HG02840 (cell line): ENCODE measurements at regions not wholly inside any gene's neighbourhood (a gene's known extent, or its start where the extent isn't known, plus 50 kb on each side); places are given as distances from the start of the nearest gene placed in this dataset.
"Not testable (repeated sequence)": the region's sequence is repeated elsewhere in the genome, so short reads cannot be mapped to it uniquely, and the experiment has no call there.

Source experiments
- ATAC-seq: cut with Tn5 transposase; IDR thresholded peaks from one replicate; pipeline ENCODE4 v1.9.1; 2021; ENCODE audit warnings: mild to moderate bottlenecking, moderate library complexity, moderate number of reproducible peaks; ENCODE audit not compliant: unreplicated experiment, low FRiP score

DNA sequence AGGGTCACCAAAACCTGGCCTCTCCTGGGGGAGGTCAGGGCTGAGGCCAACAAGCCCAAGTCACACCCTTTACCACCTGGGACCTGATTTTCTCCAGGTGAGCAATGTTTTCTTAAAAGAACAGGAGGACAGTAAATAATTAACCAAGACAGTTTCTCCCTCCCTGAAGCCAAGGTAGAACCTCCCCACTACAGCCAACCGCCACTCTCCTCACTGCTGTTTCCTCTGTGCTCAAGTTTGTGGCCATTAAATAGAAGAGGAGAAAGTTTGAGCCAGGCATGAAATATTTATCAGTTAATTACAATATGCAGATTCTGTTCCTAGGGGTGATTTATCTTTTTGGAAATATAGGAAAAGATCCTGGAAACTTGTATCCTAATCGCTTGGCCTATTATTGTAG lies 150.6 kb upstream of the ANKRD20A1 start:
- not testable (repeated sequence) for ATAC-seq

DNA sequence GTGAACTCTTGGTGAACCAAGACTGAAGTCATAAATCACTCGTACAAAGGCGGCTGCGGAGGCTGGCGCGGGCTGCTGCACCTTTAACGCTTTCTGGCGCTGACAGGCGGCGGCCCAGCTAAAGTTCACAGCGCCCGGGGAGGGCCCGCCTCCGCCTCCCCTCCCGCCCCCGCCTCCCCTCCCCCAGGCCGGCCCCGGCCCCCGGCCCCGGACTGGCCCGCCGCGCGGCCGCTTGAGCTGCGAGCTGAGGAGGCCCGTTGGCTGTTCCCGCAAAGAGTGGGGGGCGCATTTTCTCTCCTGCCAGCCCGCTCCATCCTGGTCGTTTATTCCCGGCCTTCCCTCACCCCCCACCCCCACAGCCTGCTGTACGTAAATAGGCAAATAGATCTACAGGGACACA lies 147.3 kb upstream of the ANKRD20A1 start:
- ATAC-seq, result not testable (repeated sequence)

DNA sequence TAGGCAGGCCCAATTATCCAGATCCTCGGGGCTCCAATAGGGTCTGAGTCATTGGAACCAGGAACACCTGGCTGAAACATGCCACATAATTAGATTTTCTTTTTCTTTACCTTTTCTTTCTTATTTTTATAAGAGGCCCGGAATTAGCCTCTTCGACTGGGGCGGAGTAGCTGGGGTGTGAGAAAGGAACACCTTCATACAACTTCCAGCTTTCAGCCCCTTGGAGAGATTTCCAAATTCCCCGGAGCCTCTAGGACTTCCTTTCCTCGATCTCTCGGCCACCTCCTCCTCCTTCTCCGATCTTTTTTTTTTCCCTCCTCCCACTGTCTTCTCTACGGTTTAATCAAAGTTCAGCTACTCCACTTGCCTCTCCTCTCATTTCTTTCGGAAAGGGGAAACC lies 146.8 kb upstream of the ANKRD20A1 start:
- ATAC-seq, result not testable (repeated sequence)

DNA sequence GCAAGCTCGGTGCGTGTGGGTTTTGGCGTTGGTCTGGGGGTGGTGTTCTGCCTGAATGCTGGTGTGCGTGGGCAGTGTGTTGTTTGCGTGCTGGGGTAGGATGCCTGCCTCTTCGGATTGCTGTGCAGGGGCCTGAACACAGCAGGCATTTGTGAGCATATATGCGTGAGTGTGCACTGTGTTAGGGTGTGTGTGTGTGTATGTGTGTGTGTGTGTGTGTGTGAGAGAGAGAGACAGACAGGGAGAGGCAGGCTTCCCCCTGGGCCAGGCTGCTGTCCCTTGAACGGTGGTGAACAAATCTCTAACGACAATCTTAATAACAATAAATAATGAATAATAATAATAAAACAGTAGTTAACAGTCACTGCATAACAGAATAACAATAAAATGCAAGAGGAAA lies 145.8 kb upstream of the ANKRD20A1 start:
- not testable (repeated sequence) for ATAC-seq

DNA sequence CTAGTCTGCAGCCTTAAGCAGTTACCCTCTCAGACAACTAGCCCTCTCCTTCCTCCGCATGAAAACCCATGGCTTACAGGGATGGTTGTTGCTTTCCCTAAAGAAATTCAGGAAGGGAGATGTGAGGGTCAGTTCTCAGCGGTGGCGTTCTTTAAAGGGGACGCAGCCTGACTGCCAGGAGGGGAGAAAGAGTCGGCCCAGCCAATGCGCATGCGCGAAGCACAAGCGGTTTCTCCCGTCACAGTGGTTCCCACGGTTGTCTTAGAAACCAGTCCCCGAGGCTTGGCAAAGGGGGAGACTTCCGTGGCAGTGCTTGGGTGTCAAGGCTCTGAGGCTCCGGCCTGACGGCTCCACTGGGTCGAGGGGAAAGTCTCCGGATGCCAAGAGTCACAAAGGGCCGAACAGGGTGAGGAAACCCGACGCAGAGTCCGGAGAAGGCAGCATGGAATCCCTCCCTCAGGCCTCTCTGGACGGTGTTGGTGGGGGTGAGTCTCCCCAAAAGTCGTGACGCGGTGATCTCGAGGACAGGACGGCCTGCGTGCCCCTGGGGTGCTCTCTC lies 140.8 kb upstream of the ANKRD20A1 start:
- ATAC-seq, result not testable (repeated sequence)

DNA sequence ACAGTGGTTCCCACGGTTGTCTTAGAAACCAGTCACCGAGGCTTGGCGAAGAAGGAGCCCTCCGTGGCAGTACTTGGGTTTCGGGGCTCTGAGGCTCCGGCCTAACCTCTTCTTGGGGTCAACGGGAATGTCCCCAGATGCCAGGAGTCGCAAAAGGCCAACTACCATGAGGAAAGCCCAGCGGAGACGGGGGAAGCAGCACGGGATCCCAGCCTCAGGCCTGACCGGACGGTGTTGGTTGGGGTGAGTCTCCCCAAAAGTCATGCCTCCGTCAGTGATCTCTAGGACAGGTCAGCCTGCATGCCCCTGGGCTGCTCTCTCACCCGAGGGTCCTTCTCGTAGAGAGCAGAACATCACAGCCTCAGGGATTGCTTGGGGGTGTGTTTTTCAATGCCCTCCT lies 138.2 kb upstream of the ANKRD20A1 start:
- not testable (repeated sequence) for ATAC-seq

DNA sequence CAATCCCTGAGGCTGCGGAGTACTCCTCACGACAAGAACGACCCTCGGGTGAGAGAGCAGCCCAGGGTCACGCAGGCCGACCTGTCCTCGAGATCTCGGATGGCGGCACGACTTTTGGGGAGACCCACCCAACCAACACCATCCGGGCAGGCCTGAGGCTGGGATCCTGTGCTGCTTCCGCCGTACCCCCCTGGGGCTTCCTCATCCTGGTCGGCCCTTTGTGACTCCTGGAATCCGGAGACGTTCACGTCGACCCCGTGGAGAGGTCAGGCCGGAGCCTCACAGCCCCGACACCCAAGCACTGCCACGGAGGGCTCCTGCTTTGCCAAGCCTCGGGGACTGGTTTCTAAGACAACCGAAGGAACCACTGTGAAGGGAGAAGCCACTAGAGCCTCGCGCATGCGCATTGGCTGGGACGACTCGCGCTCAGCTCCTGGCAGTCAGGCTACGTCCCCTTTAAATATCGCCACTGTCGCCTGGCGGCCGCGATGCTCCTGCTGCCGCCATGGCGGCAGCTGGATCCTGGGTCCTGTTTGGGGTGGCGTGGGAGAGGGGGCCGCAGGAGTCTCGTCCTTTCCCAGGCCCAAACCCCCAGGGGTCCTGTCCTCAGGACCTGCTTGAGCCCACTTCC lies 136.2 kb upstream of the ANKRD20A1 start:
- peak; percentile 78 for ATAC-seq

DNA sequence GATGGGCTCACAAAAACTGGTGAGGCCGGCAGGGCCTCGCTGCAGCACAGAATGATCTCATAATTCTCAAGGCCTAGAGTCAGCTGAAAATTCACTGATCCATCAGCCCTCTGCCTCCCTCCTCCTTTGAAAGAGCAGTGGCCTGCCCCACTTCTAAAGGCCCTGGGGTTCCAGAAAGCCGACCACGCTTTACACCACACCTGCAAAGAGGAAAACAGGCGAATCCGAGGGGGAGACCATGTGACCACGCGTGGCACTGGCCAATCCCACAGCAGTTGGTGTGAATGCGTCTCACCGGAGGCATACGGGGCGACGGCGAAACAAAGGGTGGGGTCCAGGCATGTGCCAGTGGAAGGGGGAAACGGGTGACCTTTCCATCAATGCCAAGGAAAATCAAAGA lies 135.5 kb upstream of the ANKRD20A1 start:
- not testable (repeated sequence) for ATAC-seq

DNA sequence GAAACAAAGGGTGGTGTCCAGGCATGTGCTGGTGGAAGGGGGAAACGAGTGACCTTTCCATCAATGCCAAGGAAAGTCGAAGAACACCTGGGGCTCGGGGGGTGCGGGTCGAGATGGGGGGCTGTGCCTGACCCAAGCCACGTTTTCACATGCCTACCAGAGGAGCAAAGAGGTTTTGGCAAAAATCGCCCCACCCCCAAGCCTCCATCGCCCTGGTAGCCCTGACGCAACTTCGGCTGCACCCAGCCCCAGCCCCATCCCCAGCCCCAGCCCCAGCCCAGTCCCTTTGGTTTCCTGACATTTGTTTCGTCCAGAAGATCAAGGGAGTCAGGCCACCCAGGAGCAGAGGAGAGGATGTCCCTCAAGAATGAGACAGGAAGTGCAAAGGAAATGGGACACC lies 133.8 kb upstream of the ANKRD20A1 start:
- ATAC-seq, result not testable (repeated sequence)

DNA sequence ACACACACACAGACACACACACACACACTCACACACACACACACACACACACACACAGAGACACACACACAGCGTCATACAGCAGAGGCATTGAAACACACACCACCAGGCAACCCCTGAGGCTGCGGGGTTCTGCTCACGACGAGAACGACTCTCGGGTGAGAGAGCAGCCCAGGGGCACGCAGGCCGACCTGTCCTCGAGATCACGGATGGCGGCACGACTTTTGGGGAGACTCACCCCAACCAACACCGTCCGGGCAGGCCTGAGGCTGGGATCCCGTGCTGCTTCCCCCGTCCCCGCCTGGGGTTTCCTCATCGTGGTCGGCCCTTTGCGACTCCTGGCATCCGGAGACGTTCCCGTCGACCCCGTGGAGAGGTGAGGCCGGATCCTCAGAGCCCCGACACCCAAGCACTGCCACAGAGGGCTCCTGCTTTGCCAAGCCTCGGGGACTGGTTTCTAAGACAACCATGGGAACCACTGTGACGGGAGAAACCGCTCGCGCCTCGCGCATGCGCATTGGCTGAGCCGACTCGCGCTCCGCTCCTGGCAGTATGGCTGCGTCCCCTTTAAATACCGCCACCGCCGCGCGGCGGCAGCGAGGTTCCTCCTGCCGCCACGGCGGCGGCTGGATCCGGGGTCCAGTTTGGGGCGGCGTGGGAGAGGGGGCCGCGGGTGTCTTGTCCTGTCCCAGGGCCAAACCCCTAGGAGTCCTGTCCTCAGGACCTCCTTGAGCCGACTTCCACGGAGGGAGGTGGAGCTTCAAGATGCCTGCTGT lies 132.3 kb upstream of the ANKRD20A1 start:
- peak; percentile 76 for ATAC-seq

DNA sequence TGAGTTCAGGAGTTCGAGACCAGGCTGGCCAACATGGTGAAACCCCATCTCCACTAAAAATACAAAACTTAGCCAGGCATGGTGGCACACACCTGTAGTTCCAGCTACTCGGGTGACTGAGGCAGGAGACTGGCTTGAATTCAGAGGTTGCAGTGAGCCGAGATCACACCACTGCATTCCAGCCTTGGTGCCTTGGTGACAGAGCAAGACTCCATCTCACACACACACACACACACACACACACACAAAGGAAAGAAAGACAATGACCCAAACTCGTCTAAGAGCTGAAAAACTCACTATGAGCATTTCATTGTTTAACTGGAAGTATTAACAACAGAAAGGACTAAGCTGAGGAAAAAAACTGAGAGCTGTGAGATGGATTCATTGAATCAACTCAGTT lies 95.6 kb upstream of the ANKRD20A1 start:
- ATAC-seq, result not testable (repeated sequence)

DNA sequence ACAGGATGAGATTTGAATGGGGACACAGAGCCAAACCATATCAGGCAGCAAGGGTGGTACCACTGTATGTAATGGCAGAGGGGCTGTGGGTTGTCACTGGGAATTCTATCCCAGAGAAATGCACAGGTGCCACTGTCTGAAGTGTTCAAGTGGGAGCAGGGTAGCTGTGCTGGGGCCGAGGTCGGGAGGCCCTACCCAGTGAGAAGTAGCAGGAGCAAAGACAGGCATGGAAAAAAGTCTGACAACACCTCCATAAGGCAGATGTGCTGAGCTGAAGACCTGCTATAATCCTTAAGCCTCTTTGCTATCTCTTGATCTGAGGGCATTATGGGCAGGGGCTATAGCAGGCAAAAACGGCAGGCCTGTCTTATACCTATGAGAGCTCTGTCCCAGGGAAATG lies 86.9 kb upstream of the ANKRD20A1 start:
- not testable (repeated sequence) for ATAC-seq

DNA sequence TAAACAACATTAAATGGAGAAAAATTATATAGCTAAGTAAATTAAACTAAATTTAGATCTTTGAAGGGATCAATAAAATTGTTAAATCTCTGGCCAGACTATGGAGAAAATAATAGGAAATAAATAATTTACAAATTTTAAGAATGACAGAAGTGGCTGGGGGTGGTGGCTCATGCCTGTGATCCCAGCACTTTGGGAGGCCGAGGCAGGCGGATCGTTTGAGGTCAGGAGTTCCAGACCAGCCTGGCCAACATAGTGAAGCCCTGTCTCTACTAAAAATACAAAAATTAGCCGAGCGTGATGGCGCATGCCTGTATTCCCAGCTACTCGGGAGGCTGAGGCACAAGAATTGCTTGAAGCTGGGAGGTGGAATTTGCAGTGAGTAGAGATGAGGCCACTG lies 58.6 kb upstream of the ANKRD20A1 start:
- not testable (repeated sequence) for ATAC-seq
